HepG2 (cell line): ENCODE measurements at regions not wholly inside any gene's neighbourhood (a gene's known extent, or its start where the extent isn't known, plus 50 kb on each side); places are given as distances from the start of the nearest gene placed in this dataset.

Experiments used
- ATAC-seq: fragments of 200-7000 bp; cut with Tn5 transposase; 3 replicates; pipeline ENCODE4 v1.9.1; 2020; ENCODE audit warnings: mild to moderate bottlenecking, moderate library complexity
- BruUV-seq: library from RNA; stranded (reverse); fragments of 400-500 nt; replicated peaks from 2 replicates; lab custom pipeline; 2021; lab: Mats Ljungman, UMichigan
- CTCF ChIA-PET: fragments of 300-600 bp; formaldehyde crosslinking; extraction: SDS; loops from one replicate; lab custom pipeline; 2021; ENCODE audit warnings: low total read pairs, inconsistent platforms, low intra/inter-chr PET ratio; lab: Yijun Ruan, JAX
- POLR2A ChIA-PET: fragments of 350-600 bp; sonication (Branson Sonifier 250); formaldehyde crosslinking; loops from one replicate; lab custom pipeline; 2020; ENCODE audit warnings: antibody characterized with exemption, inconsistent platforms; lab: Yijun Ruan, JAX
- DNase-seq: peaks from one replicate; pipeline ENCODE4 v3.0.0-alpha.2; 2015; ENCODE audit warnings: low spot score
- FAIRE-seq: peaks from 3 replicates; lab custom pipeline; 2011; peaks lifted over from hg19 to GRCh38; lab: Jason Lieb, UNC
- H2AFZ ChIP-seq: one replicate; pipeline ENCODE4 v1.6.1; 2011; ENCODE audit warnings: low read length, inconsistent platforms
- H3K27ac ChIP-seq: fragments of 300-600 bp; 3 replicates; pipeline ENCODE4 v1.8.0; 2011; ENCODE audit warnings: mixed run types, mild to moderate bottlenecking, mixed read lengths, low read length, inconsistent platforms; ENCODE audit not compliant: insufficient read depth; ENCODE audit errors: extremely low read length
- H3K27me3 ChIP-seq, 2 experiments: fragments of 200-600 bp in 1 of 2; 2 replicates in 1 of 2; 3 replicates in 1 of 2; pipeline versions ENCODE4 v1.6.0 to v1.8.0; 2011; ENCODE audit warnings: low read length in 2 of 2, mild to moderate bottlenecking in 2 of 2, moderate library complexity in 2 of 2, inconsistent platforms in 1 of 2; ENCODE audit not compliant: insufficient read depth in 2 of 2, control insufficient read depth in 1 of 2
- H3K36me3 ChIP-seq, 2 experiments: fragments of 200-600 bp in 1 of 2; replicated peaks in 1 of 2; 2 replicates in 1 of 2; 3 replicates in 1 of 2; pipeline versions ENCODE4 v1.5.1 to v1.8.0; 2011; ENCODE audit warnings: low read length in 2 of 2, inconsistent platforms in 1 of 2; ENCODE audit not compliant: insufficient read depth in 2 of 2, control insufficient read depth in 1 of 2
- H3K4me1 ChIP-seq: 2 replicates; pipeline ENCODE4 v1.5.1; 2012; ENCODE audit warnings: low read length, inconsistent platforms; ENCODE audit not compliant: insufficient read depth
- H3K4me2 ChIP-seq: 2 replicates; pipeline ENCODE4 v1.6.0; 2011; ENCODE audit warnings: low read depth, low read length, inconsistent platforms
- H3K4me3 ChIP-seq, 3 experiments: fragments of 200-600 bp in 1 of 3; sonication (generic), shearing (Covaris generic) in 1 of 3; replicated peaks in 1 of 3; 2 replicates each; pipeline ENCODE4 v1.5.1; 2011 to 2016; ENCODE audit warnings: low read length in 3 of 3, inconsistent platforms in 2 of 3, low read depth in 2 of 3, mild to moderate bottlenecking in 2 of 3, control low read depth in 1 of 3, mixed read lengths in 1 of 3; ENCODE audit not compliant: insufficient read depth in 1 of 3
- H3K79me2 ChIP-seq: one replicate; pipeline ENCODE4 v1.6.1; 2011; ENCODE audit warnings: low read length, inconsistent platforms; ENCODE audit not compliant: insufficient read depth
- H3K9ac ChIP-seq: 2 replicates; pipeline ENCODE4 v1.6.0; 2011; ENCODE audit warnings: mild to moderate bottlenecking, low read depth, low read length, inconsistent platforms; ENCODE audit not compliant: insufficient read depth
- H3K9me3 ChIP-seq: 2 replicates; pipeline ENCODE4 v1.5.1; 2012; ENCODE audit warnings: mild to moderate bottlenecking, low read length
- H4K20me1 ChIP-seq: 2 replicates; pipeline ENCODE4 v1.6.0; 2011; ENCODE audit warnings: inconsistent platforms, mild to moderate bottlenecking, low read length, moderate library complexity; ENCODE audit not compliant: insufficient read depth
- ATF1 ChIP-seq: IDR thresholded peaks from 2 replicates; pipeline ENCODE4 v1.6.1; 2016; ENCODE audit warnings: mild to moderate bottlenecking, control low read depth
- BRF2 ChIP-seq: sonication (generic); formaldehyde crosslinking; IDR thresholded peaks from 2 replicates; pipeline ENCODE4 v1.8.1; 2022; ENCODE audit warnings: mild to moderate bottlenecking, missing genetic modification reagents
- EP300 ChIP-seq, 3 experiments: sonication (generic) in 1 of 3; formaldehyde crosslinking in 1 of 3; IDR thresholded peaks; 2 replicates each; pipeline versions ENCODE4 v1.5.1 to v1.6.1; 2011 to 2020; ENCODE audit warnings: low read depth in 2 of 3, low read length in 2 of 3, borderline replicate concordance in 1 of 3, improper control_type of control experiment in 1 of 3, mild to moderate bottlenecking in 1 of 3, missing genetic modification reagents in 1 of 3, moderate library complexity in 1 of 3
- ETV5 ChIP-seq: IDR thresholded peaks from 2 replicates; pipeline ENCODE4 v1.6.1; 2018; ENCODE audit warnings: missing biosample characterization, missing genetic modification reagents, inconsistent platforms, borderline replicate concordance
- FOXO4 ChIP-seq: sonication (generic); formaldehyde crosslinking; conservative IDR thresholded peaks from 2 replicates; pipeline ENCODE4 v1.8.1; 2023; ENCODE audit warnings: missing genetic modification reagents
- IRX3 ChIP-seq: sonication (generic); formaldehyde crosslinking; IDR thresholded peaks from 2 replicates; pipeline ENCODE4 v1.8.1; 2023; ENCODE audit warnings: mild to moderate bottlenecking, low read depth, missing genetic modification reagents, borderline replicate concordance
- KDM1A ChIP-seq: IDR thresholded peaks from 2 replicates; pipeline ENCODE4 v1.6.1; 2016; ENCODE audit warnings: missing compliant biosample characterization
- MAFG ChIP-seq: sonication (generic); formaldehyde crosslinking; IDR thresholded peaks from 2 replicates; pipeline ENCODE4 v1.5.1; 2020; ENCODE audit warnings: mild to moderate bottlenecking, missing genetic modification reagents
- MLXIP ChIP-seq: sonication (generic); formaldehyde crosslinking; IDR thresholded peaks from 2 replicates; pipeline ENCODE4 v1.9.0; 2021; ENCODE audit warnings: missing genetic modification reagents, borderline replicate concordance
- NFE2 ChIP-seq: sonication (generic); formaldehyde crosslinking; IDR thresholded peaks from 2 replicates; pipeline ENCODE4 v1.4.0; 2020; ENCODE audit warnings: missing genetic modification reagents
- POLR2G ChIP-seq: fragments of 200-400 bp; formaldehyde crosslinking; IDR thresholded peaks from 2 replicates; pipeline ENCODE4 v1.6.1; 2018; ENCODE audit warnings: mild to moderate bottlenecking, low read depth, low read length, moderate library complexity
- ZNF121 ChIP-seq: sonication (generic); formaldehyde crosslinking; IDR thresholded peaks from 2 replicates; pipeline ENCODE4 v1.5.0; 2020; ENCODE audit warnings: mild to moderate bottlenecking, missing genetic modification reagents
- ZNF232 ChIP-seq: sonication (generic); formaldehyde crosslinking; IDR thresholded peaks from 2 replicates; pipeline ENCODE4 v1.4.0; 2020; ENCODE audit warnings: missing genetic modification reagents, borderline replicate concordance
- ZNF260 ChIP-seq: sonication (generic); formaldehyde crosslinking; IDR thresholded peaks from 2 replicates; pipeline ENCODE4 v1.4.0; 2020; ENCODE audit warnings: missing genetic modification reagents, low read depth, mild to moderate bottlenecking, borderline replicate concordance
- ZNF280D ChIP-seq: sonication (generic); formaldehyde crosslinking; IDR thresholded peaks from 2 replicates; pipeline ENCODE4 v1.5.1; 2020; ENCODE audit warnings: mild to moderate bottlenecking, missing genetic modification reagents
- ZNF329 ChIP-seq: sonication (generic); formaldehyde crosslinking; IDR thresholded peaks from 2 replicates; pipeline ENCODE4 v1.9.0; 2021; ENCODE audit warnings: low read depth, mild to moderate bottlenecking, missing genetic modification reagents
- ZNF83 ChIP-seq: sonication (generic); formaldehyde crosslinking; IDR thresholded peaks from 2 replicates; pipeline ENCODE4 v1.4.0; 2020; ENCODE audit warnings: missing genetic modification reagents, mild to moderate bottlenecking, borderline replicate concordance
- WGBS: methylation state at CpG from one replicate; pipeline ENCODE4 v1.1.6; 2017; ENCODE audit warnings: low lambda C conversion rate; 5-methylcytosine and 5-hydroxymethylcytosine counted together
- in situ Hi-C: cut with HindIII; loops from 2 replicates; pipeline ENCODE4 v1.10.0; 2017; ENCODE audit warnings: low pct_unique_long_range_greater_than_20kb; ENCODE audit not compliant: extremely low pct_ligation_motif_present
- intact Hi-C: fragments of 100-400 bp; cut with micrococcal nuclease; formaldehyde crosslinking; loops from one replicate; pipeline ENCODE4 v1.10.0; 2022; ENCODE audit not compliant: unreplicated experiment

- POLR2A ChIA-PET = no interaction called here
- TF ChIP-seq ZNF329 (no peak), FOXO4 (CRISPR knock-in tag) (no peak), ZNF232 (CRISPR knock-in tag) (no peak), IRX3 (no peak), BRF2 (CRISPR knock-in tag) (no peak), MAFG (CRISPR knock-in tag) (no peak), ZNF121 (CRISPR knock-in tag) (no peak), NFE2 (CRISPR knock-in tag) (no peak), MLXIP (CRISPR knock-in tag) (no peak), ETV5 (CRISPR knock-in tag) (no peak), POLR2G (no peak), ATF1 (no peak), ZNF280D (no peak), KDM1A (CRISPR knock-in tag) (no peak), ZNF260 (CRISPR knock-in tag) (no peak), ZNF83 (CRISPR knock-in tag) (no peak), EP300 (IDR thresholded peaks at IDR 0.05; ENCODE audit: low read depth in 2 of 2, low read length in 2 of 2) (no peak), EP300 (CRISPR knock-in tag; IDR thresholded peaks at IDR 0.05; ENCODE audit: borderline replicate concordance) (no peak)
- TF ChIP-seq, all 625 proteins: peak for 0
- BruUV-seq = no TSS peak
- Histone ChIP-seq H3K4me1 (no peaks in the 10 kb centered on the region), H3K4me3 (no peak overlapping the region), H3K9ac (no peak overlapping the region), H2AFZ (no peak overlapping the region), H3K27ac (no peak overlapping the region), H3K27me3 (no peaks in the 10 kb centered on the region), H3K79me2 (no peaks in the 10 kb centered on the region), H3K9me3 (no peaks in the 10 kb centered on the region), H4K20me1 (no peaks in the 10 kb centered on the region), H3K36me3 (no peaks in the 10 kb centered on the region), H3K4me2 (no peak overlapping the region)
- DNase-seq = no peak
- in situ Hi-C loops (no loop called here), intact Hi-C loops (no loop called here)
- FAIRE-seq = no peak
- no peak for ATAC-seq
- 53% methylated on average over 2 of the region's 2 CpGs for WGBS
- CTCF ChIA-PET = no interaction called here
Observed at GRCh38 chrX:130504019-130504418, 102.2 kb downstream of the RBMX2 start.
